Erythroblast (primary cell): ENCODE measurements at regions not wholly inside any gene's neighbourhood (a gene's known extent, or its start where the extent isn't known, plus 50 kb on each side); places are given as distances from the start of the nearest gene placed in this dataset.
"Not testable (repeated sequence)": the region's sequence is repeated elsewhere in the genome, so short reads cannot be mapped to it uniquely, and the experiment has no call there.

Experiments used
- GATA1 ChIP-seq: IDR thresholded peaks from 2 replicates; pipeline ENCODE4 v1.6.1; 2011; ENCODE audit warnings: low read depth, mild to moderate bottlenecking, control low read depth, low read length, moderate library complexity
- POLR2A ChIP-seq: IDR thresholded peaks from 2 replicates; pipeline ENCODE4 v1.6.1; 2011; ENCODE audit warnings: mild to moderate bottlenecking, low read length

GRCh38 chr2:131636704-131637308 lies 109.1 kb downstream of the CCDC74A start:
- TF ChIP-seq POLR2A, GATA1: not testable (repeated sequence)
